Fibroblast of villous mesenchyme (primary cell): ENCODE measurements at regions not wholly inside any gene's neighbourhood (a gene's known extent, or its start where the extent isn't known, plus 50 kb on each side); places are given as distances from the start of the nearest gene placed in this dataset.

Experiments
- DNase-seq: peaks from one replicate; pipeline ENCODE4 v3.0.0-alpha.2; 2010; ENCODE audit warnings: low read depth
- H3K4me3 ChIP-seq: 2 replicates; pipeline ENCODE4 v1.5.1; 2011; ENCODE audit warnings: low read depth, mild to moderate bottlenecking, low read length
- CTCF ChIP-seq: IDR thresholded peaks from 2 replicates; pipeline ENCODE4 v1.5.1; 2012; ENCODE audit warnings: low read depth, mild to moderate bottlenecking, low read length; ENCODE audit not compliant: insufficient read depth

- no peak for TF ChIP-seq CTCF
Measured at GRCh38 chr16:18018376-18018775, 318.2 kb downstream of the NPIPA8 start.

GRCh38 chr16:18013863-18014262 is 322.7 kb downstream of the NPIPA8 start:
- DNase-seq: no peak
- TF ChIP-seq CTCF: no peak
- H3K4me3 ChIP-seq: no peak overlapping the region

More at GRCh38 chr16:18018376-18018775, 318.2 kb downstream of the NPIPA8 start:
- DNase-seq: no peak
- no peak overlapping the region for H3K4me3 ChIP-seq

- H3K4me3 ChIP-seq: no peak overlapping the region
- TF ChIP-seq CTCF: no peak
- DNase-seq: no peak
Measured at GRCh38 chr16:18008356-18008755, 328.2 kb downstream of the NPIPA8 start.

- TF ChIP-seq CTCF: no peak
- DNase-seq: no peak
- H3K4me3 ChIP-seq: no peak overlapping the region
Measured at GRCh38 chr16:18003033-18003432, 333.5 kb downstream of the NPIPA8 start.

GRCh38 chr16:17998996-17999395 is 337.5 kb downstream of the NPIPA8 start:
- H3K4me3 ChIP-seq: no peak overlapping the region
- TF ChIP-seq CTCF: no peak
- no peak for DNase-seq

- no peak for TF ChIP-seq CTCF
- no peak for DNase-seq
- no peak overlapping the region for H3K4me3 ChIP-seq
Measured at GRCh38 chr16:17998550-17998949, 338.0 kb downstream of the NPIPA8 start.

GRCh38 chr16:17994027-17994426 is 342.5 kb downstream of the NPIPA8 start:
- DNase-seq: no peak
- no peak overlapping the region for H3K4me3 ChIP-seq
- no peak for TF ChIP-seq CTCF
